ENCODE measurements at regions not wholly inside any gene's neighbourhood (a gene's known extent, or its start where the extent isn't known, plus 50 kb on each side); places are given as distances from the start of the nearest gene placed in this dataset.

DNA sequence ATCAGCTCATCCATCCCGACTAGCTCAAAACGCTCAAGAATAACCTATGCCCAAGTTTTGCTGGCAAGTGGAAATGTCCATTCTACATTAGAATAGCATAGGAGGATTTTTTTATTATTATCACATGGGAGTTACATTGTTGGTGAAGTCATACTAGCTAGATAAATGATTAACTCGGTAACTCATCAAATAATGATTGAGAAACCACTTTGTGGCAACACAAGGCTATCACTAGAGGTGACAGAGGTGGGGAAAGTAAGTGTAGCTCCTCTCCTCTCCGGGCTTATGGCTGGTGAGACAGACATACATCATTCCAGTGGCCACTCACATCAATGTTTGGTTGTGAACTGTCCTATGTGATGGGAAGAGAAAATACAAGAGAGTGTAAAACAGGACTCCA is 161.6 kb downstream of the ZIC5 start:
- Histone ChIP-seq H3K9me3 (no peaks in the 10 kb centered on the region), H3K4me1 (no peaks in the 10 kb centered on the region), H3K27ac (no peak overlapping the region), H3K27me3 (no peaks in the 10 kb centered on the region), H3K4me3 (no peak overlapping the region), H3K36me3 (no peaks in the 10 kb centered on the region)
- TF ChIP-seq, protein P1, sequence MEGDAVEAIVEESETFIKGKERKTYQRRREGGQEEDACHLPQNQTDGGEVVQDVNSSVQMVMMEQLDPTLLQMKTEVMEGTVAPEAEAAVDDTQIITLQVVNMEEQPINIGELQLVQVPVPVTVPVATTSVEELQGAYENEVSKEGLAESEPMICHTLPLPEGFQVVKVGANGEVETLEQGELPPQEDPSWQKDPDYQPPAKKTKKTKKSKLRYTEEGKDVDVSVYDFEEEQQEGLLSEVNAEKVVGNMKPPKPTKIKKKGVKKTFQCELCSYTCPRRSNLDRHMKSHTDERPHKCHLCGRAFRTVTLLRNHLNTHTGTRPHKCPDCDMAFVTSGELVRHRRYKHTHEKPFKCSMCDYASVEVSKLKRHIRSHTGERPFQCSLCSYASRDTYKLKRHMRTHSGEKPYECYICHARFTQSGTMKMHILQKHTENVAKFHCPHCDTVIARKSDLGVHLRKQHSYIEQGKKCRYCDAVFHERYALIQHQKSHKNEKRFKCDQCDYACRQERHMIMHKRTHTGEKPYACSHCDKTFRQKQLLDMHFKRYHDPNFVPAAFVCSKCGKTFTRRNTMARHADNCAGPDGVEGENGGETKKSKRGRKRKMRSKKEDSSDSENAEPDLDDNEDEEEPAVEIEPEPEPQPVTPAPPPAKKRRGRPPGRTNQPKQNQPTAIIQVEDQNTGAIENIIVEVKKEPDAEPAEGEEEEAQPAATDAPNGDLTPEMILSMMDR (IDR thresholded peaks at IDR 0.05), result no peak
- ATAC-seq, result no peak
- no peak for DNase-seq
- intact Hi-C loops (cut with DNase I), result no loop called here

DNA sequence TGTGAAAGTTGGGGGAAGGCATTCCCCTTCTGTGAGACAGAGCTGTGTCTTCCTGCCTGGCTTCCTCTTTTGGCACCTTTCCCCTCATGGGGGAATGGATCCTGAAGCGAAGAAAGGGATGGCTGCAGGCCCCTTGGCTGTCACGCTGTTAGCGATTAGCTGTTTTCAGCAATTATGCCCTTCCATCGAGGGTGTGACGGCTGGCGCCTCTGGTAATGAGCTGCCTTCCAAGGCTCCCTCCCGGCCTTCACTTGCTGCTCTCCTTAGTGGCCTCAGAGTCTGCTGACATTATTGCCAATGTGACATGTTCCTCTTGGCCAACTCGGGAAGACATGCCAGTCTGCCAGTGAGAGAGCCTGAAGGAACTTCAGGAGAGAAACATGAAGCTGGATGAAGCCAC is 162.1 kb downstream of the ZIC5 start:
- Histone ChIP-seq H3K9me3 (no peaks in the 10 kb centered on the region), H3K4me3 (no peak overlapping the region), H3K4me1 (no peaks in the 10 kb centered on the region), H3K27me3 (no peaks in the 10 kb centered on the region), H3K36me3 (no peaks in the 10 kb centered on the region), H3K27ac (no peak overlapping the region)
- no peak for ATAC-seq
- TF ChIP-seq, protein P1 (IDR thresholded peaks at IDR 0.05), result no peak
- intact Hi-C loops (cut with DNase I), result no loop called here
- DNase-seq, result no peak

DNA sequence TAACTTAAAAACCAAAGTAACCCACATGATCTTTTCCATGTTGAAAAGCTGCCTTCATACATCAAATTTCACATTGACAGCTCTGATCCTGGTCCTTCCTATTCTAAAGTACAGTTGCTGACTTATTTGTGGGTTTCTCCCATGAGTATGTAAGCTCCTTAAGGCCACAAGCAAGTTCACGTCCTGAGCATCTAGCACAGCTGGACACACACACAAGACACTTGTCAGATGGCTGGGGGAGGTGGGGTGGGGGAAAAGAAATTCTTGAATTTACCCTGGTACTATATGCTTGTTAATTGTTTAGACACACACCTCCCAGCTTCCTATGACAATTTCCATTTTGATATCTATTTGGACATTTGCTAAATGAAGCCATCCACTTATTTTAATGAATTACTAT is 162.8 kb downstream of the ZIC5 start:
- no peaks in the 10 kb centered on the region for H3K4me1 ChIP-seq
- TF ChIP-seq, protein P1 (IDR thresholded peaks at IDR 0.05), result no peak
- H3K27me3 ChIP-seq, result no peaks in the 10 kb centered on the region
- no peak overlapping the region for H3K27ac ChIP-seq
- H3K4me3 ChIP-seq, result no peak overlapping the region
- intact Hi-C loops (cut with DNase I), result no loop called here
- H3K36me3 ChIP-seq, result no peaks in the 10 kb centered on the region
- no peak for ATAC-seq
- no peaks in the 10 kb centered on the region for H3K9me3 ChIP-seq
- DNase-seq, result no peak

DNA sequence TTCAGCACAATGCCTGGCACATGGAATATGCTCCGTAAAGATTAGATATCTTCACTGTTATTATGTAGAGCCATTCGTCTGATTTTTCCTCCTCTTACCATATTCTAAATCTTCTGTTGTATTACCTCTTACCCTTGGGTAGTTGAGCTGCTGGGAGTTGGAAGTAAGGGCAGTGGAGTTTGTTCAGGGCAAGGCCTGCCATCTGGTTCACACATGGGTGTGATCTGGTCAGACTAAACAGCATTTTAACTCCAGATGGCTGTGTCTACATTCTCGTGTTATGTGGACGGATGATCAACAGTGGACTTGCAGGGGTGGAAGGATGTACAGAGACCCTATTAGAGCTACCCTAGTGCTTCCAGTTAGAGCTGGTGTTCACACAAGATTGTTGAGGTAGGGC is 164.9 kb downstream of the ZIC5 start:
- intact Hi-C loops (cut with DNase I), result no loop called here
- no peaks in the 10 kb centered on the region for H3K27me3 ChIP-seq
- no peak overlapping the region for H3K27ac ChIP-seq
- no peak for DNase-seq
- no peak overlapping the region for H3K4me3 ChIP-seq
- ATAC-seq, result no peak
- H3K36me3 ChIP-seq, result no peaks in the 10 kb centered on the region
- no peaks in the 10 kb centered on the region for H3K4me1 ChIP-seq
- no peaks in the 10 kb centered on the region for H3K9me3 ChIP-seq
- TF ChIP-seq, protein P1 (IDR thresholded peaks at IDR 0.05), result no peak

DNA sequence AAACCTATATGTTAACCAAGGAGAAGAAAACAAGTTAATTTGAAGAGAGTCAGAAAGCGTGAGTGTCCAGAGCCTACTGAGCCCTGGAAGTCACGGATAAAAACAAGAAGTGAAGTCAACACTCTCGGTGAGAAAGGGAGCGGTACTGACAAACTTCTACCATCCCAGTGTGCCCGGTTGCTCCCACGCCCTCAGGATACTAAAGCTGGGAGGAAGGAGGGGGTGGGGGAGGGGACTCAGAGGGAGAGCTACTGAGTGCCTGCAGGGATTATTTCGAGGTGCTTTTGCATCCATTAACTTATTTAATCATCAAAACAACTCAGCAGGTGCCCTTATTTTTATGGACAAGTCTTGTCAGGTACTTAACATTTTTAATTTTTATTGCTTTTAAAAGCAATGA is 166.2 kb downstream of the ZIC5 start:
- no peak overlapping the region for H3K4me3 ChIP-seq
- no peaks in the 10 kb centered on the region for H3K9me3 ChIP-seq
- no peaks in the 10 kb centered on the region for H3K27me3 ChIP-seq
- intact Hi-C loops (cut with DNase I), result no loop called here
- ATAC-seq (no peak), DNase-seq (no peak)
- TF ChIP-seq, protein P1 (IDR thresholded peaks at IDR 0.05), result no peak
- no peaks in the 10 kb centered on the region for H3K4me1 ChIP-seq
- H3K27ac ChIP-seq, result no peak overlapping the region
- no peaks in the 10 kb centered on the region for H3K36me3 ChIP-seq

Data from left lung (tissue), 4 donors.